ENCODE measurements at regions not wholly inside any gene's neighbourhood (a gene's known extent, or its start where the extent isn't known, plus 50 kb on each side); places are given as distances from the start of the nearest gene placed in this dataset.

DNA sequence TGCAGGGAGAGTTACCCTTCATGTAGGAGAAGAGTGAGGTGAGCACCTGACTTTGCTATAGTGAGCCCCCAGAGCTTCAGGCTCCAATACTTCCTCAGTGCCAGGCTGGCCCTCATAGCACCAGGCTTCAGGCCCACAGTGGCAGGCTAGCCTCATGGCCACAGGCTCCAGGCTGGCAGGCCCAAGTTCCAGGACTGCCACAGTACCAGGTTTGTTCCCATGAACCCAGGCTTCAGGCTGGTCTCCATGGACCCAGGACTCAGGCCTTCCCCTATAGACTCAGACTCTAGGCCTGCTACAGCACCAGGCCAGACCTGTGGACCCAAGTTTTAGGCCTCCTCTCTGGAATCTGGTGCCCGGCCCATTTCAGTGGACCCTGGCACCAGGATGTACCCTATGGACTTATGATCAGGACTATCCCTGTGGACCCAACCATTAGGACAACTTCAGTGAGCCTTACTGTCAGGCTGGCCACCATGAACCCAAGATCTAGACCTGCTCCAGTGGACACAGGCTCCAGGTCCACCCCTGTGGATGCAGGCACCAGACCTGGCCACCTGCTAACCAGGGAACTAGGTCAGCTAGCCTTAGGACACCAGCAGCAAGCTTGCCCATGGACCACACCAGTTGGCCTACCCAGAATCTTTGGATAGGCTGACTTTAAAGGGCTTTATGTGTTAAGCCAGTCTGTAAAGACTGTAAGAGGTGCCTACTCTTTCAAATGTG is 658.2 kb downstream of the KLHL13 start:
- no peak for TF ChIP-seq STAT6 (CRISPR knock-in tag; IDR thresholded peaks at IDR 0.05)
- no peak for TF ChIP-seq KLF16 (IDR thresholded peaks at IDR 0.05)
- TF ChIP-seq, protein P1, sequence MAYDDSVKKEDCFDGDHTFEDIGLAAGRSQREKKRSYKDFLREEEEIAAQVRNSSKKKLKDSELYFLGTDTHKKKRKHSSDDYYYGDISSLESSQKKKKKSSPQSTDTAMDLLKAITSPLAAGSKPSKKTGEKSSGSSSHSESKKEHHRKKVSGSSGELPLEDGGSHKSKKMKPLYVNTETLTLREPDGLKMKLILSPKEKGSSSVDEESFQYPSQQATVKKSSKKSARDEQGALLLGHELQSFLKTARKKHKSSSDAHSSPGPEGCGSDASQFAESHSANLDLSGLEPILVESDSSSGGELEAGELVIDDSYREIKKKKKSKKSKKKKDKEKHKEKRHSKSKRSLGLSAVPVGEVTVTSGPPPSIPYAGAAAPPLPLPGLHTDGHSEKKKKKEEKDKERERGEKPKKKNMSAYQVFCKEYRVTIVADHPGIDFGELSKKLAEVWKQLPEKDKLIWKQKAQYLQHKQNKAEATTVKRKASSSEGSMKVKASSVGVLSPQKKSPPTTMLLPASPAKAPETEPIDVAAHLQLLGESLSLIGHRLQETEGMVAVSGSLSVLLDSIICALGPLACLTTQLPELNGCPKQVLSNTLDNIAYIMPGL (CRISPR knock-in tag; IDR thresholded peaks at IDR 0.05), result no peak
- TF ChIP-seq, protein P2, sequence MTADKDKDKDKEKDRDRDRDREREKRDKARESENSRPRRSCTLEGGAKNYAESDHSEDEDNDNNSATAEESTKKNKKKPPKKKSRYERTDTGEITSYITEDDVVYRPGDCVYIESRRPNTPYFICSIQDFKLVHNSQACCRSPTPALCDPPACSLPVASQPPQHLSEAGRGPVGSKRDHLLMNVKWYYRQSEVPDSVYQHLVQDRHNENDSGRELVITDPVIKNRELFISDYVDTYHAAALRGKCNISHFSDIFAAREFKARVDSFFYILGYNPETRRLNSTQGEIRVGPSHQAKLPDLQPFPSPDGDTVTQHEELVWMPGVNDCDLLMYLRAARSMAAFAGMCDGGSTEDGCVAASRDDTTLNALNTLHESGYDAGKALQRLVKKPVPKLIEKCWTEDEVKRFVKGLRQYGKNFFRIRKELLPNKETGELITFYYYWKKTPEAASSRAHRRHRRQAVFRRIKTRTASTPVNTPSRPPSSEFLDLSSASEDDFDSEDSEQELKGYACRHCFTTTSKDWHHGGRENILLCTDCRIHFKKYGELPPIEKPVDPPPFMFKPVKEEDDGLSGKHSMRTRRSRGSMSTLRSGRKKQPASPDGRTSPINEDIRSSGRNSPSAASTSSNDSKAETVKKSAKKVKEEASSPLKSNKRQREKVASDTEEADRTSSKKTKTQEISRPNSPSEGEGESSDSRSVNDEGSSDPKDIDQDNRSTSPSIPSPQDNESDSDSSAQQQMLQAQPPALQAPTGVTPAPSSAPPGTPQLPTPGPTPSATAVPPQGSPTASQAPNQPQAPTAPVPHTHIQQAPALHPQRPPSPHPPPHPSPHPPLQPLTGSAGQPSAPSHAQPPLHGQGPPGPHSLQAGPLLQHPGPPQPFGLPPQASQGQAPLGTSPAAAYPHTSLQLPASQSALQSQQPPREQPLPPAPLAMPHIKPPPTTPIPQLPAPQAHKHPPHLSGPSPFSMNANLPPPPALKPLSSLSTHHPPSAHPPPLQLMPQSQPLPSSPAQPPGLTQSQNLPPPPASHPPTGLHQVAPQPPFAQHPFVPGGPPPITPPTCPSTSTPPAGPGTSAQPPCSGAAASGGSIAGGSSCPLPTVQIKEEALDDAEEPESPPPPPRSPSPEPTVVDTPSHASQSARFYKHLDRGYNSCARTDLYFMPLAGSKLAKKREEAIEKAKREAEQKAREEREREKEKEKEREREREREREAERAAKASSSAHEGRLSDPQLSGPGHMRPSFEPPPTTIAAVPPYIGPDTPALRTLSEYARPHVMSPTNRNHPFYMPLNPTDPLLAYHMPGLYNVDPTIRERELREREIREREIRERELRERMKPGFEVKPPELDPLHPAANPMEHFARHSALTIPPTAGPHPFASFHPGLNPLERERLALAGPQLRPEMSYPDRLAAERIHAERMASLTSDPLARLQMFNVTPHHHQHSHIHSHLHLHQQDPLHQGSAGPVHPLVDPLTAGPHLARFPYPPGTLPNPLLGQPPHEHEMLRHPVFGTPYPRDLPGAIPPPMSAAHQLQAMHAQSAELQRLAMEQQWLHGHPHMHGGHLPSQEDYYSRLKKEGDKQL (CRISPR knock-in tag; IDR thresholded peaks at IDR 0.05; ENCODE audit: borderline replicate concordance), result no peak
- TF ChIP-seq, protein P3, sequence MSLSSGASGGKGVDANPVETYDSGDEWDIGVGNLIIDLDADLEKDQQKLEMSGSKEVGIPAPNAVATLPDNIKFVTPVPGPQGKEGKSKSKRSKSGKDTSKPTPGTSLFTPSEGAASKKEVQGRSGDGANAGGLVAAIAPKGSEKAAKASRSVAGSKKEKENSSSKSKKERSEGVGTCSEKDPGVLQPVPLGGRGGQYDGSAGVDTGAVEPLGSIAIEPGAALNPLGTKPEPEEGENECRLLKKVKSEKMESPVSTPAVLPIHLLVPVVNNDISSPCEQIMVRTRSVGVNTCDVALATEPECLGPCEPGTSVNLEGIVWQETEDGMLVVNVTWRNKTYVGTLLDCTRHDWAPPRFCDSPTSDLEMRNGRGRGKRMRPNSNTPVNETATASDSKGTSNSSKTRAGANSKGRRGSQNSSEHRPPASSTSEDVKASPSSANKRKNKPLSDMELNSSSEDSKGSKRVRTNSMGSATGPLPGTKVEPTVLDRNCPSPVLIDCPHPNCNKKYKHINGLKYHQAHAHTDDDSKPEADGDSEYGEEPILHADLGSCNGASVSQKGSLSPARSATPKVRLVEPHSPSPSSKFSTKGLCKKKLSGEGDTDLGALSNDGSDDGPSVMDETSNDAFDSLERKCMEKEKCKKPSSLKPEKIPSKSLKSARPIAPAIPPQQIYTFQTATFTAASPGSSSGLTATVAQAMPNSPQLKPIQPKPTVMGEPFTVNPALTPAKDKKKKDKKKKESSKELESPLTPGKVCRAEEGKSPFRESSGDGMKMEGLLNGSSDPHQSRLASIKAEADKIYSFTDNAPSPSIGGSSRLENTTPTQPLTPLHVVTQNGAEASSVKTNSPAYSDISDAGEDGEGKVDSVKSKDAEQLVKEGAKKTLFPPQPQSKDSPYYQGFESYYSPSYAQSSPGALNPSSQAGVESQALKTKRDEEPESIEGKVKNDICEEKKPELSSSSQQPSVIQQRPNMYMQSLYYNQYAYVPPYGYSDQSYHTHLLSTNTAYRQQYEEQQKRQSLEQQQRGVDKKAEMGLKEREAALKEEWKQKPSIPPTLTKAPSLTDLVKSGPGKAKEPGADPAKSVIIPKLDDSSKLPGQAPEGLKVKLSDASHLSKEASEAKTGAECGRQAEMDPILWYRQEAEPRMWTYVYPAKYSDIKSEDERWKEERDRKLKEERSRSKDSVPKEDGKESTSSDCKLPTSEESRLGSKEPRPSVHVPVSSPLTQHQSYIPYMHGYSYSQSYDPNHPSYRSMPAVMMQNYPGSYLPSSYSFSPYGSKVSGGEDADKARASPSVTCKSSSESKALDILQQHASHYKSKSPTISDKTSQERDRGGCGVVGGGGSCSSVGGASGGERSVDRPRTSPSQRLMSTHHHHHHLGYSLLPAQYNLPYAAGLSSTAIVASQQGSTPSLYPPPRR (CRISPR knock-in tag; IDR thresholded peaks at IDR 0.05; ENCODE audit: borderline replicate concordance), result no peak
- TF ChIP-seq FOXM1 (IDR thresholded peaks at IDR 0.05; ENCODE audit: low read depth), result no peak
- TF ChIP-seq FOXM1 (CRISPR knock-in tag; IDR thresholded peaks at IDR 0.05; ENCODE audit: low read depth), result no peak
- no peak for TF ChIP-seq TAF1 (IDR thresholded peaks at IDR 0.05; ENCODE audit: control insufficient read depth, extremely low read depth, insufficient read depth, low read length, severe bottlenecking)
- no peak for TF ChIP-seq CHD4 (IDR thresholded peaks at IDR 0.05; ENCODE audit: insufficient read depth, insufficient replicate concordance, low read depth, low read length, poor library complexity, severe bottlenecking)
- TF ChIP-seq CTCF (IDR thresholded peaks at IDR 0.05 in 2 of 3, conservative IDR thresholded peaks at IDR 0.05 in 1 of 3; ENCODE audit: insufficient read depth in 2 of 3, low read depth in 1 of 3, low read length in 3 of 3), result no peak
- no peak for TF ChIP-seq SP1 (CRISPR knock-in tag; IDR thresholded peaks at IDR 0.05)
